ENCODE measurements at regions not wholly inside any gene's neighbourhood (a gene's known extent, or its start where the extent isn't known, plus 50 kb on each side); places are given as distances from the start of the nearest gene placed in this dataset.
A peak's percentile ranks its signal among the peaks of the same experiment; 100 is the strongest.
"Not testable (repeated sequence)": the region's sequence is repeated elsewhere in the genome, so short reads cannot be mapped to it uniquely, and the experiment has no call there.

DNA sequence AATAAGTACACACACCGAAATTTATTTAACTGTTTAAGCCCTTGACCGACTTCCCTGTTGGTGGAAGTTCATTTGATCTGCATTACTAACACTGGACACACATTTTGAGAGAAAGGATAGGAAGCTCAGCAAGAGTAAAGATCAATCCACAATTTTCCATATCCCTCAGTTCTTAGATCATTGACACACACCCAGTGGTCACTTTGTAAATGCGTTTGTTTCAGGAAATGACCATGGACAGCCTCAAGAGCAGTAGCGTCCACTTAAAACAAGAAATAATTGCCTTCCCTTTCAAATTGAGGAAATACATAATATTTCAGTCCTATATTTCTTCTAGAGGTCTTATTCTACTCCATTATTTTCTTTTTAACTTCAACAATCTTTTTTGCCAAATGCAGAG is 511.5 kb upstream of the PTBP2 start:
- no peak for DNase-seq

DNA sequence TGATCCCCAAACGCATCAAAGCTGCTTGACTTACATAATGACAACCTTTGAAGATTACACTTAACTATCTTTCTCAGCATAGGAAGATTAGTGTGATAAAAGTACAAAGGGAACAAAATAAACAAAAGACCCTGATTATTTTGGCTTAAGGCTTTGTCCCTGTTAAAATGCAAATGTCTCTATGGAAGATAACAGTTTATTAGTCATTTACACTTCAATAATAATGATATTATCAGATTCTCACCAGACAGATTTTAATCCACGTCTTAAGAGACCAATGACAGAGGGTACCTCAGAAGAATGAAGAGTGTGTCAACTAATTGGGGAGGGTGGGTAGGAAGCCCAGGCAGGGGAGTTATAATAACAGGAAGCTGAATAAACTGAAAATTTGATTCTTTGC is 510.4 kb upstream of the PTBP2 start:
- DNase-seq: no peak

DNA sequence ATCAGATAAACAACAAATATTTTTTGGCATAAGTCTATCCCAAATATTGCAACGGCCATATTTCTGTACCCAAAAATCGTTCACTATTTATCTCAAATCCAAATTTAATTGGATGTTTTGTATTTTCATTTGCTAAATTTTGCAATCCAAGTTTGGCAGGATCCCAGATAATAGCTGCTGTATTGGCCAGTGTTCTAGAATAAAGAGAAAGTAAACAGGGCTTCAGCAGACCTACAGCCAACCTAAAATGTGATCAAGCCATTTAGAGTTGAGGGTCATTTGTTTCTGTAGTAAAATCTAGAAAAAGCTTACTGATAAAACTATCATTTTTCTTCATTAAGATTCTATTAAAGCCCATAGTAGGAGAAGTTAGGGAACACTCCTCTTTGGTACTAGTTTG is 506.6 kb upstream of the PTBP2 start:
- DNase-seq: no peak

DNA sequence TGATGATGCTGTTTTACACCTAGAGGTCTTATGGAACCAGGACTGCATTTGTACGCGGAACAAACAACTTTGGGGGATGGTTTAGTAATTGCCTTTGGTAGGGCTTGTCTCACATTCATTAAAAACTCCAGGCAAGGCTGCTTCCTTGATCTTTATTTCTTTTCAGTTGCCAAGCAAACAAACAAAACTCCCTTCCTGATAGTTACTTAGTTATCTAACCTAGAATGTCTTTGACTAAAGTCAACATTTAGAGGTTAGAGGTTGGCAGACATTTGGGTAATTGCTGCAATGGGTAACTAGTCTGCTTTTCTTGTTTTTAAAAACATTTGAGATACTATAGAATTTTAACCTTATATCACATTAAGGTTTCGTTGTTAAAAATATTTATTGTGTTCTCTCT is 500.9 kb upstream of the PTBP2 start:
- no peak for DNase-seq

DNA sequence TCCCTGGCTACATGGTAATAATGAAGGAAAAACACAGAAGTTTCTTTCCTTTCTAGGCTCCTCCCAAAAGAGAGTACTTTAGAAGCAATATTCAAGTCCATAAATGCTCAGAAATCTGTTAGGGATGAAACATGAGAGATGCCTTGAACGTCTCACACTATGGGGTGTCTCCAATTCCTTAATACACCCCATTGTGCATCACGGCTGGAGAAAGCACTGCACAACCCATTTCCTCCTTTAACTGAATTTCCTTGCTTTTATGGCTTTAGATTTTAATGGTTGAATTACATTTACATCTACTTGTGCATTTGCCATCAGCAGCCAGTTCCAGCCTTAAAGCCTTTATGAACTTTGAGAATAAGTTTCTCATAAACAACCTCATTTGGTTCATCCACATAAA is 498.9 kb upstream of the PTBP2 start:
- DNase-seq: no peak

DNA sequence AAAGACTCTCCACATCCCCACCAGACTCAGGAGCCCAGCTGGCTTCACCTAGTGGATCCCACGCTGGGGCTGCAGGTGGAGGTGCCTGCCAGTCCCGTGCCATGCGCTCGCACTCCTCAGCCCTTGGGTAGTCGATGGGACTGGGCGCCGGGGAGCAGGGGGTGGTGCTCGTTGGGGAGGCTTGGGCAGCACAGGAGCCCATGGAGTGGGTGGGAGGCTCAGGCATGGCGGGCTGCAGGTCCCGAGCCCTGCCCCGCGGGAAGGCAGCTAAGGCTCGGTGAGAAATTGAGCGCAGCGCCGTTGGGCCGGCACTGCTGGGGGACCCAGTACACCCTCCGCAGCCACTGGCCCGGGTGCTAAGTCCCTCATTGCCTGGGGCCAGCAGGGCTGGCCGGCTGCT is 497.4 kb upstream of the PTBP2 start:
- not testable (repeated sequence) for DNase-seq

DNA sequence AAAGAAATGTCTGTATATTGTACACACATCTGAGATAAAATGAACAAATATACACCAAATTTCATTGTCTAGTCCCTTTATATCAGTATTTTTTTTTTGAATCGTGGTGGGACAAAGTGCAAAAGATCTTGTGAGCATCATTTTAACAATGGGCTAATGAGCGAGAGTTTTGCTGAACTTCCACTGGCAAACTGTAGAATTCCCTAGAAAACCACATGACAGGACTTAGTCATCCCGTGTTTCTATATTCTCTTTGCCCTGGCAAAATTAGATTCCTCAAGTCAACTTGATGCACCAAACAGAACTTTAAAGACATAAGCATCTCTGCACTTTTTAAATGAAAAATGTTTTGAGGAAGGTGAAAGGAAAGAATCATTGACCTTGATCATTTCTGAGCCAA is 488.2 kb upstream of the PTBP2 start:
- DNase-seq: no peak

DNA sequence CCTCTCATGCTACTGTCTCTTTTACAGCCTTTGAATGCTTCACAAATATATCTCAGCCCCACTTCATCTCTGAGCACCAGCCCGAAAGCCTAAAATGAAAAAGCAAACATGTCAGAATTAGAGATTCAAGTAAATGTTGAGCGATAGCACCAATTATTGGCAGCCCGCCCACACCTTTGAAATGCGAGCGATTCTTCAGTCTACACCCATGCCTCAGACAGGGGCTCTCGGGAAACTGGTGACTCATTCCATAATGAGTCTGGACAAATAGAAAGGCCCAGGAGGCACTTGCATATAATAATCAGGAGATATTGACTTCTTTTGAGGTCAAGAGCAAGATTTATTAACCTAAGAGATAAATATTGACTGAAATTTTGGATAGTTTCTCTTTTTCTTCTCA is 487.3 kb upstream of the PTBP2 start:
- DNase-seq: no peak

DNA sequence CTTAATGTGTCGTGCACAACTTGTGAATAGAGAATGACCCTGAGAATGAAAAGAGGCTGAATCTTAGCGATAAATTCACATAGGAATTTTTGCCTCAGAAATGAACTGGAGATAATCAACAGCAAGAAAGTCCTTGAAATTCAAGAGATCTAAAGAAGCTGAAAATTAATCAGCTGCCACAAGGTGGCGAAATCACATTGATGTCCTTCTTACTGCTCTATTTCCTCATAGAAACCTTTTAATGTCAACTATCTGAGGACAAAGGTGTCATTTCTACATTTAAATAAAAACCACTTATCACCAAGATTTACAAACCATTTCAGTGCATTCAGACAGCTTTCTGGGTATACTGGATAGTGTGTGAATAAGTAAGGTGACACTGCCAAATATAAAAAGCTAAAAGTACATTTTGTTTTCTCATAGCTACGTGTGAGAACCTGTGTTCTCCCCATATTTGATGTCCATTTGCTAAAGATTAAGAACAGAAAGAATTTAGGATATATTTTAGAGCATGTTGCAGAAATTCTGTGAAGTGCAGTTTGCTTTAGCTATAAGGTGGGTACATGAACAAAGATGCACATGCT is 485.3 kb upstream of the PTBP2 start:
- peak; percentile 62 to 79 (median 70) for DNase-seq

DNA sequence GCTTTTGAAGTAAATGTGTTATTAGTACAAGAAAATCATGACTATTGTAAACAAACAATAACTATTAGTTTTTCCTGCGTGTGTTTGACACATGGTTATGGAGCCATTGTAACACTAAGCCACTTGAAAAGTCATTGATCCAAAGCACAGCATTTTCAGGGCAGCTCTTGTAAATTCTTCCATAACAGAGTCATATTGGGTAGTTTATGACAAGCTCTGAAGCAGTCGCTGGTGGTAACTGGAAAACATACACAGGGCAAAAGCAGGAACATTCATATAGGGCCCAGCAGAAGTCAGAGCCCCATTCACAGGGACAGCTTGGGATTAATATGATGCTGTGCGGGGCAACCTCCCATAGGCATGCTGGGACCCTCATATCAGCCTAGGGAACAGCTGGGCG is 483.2 kb upstream of the PTBP2 start:
- DNase-seq: no peak

DNA sequence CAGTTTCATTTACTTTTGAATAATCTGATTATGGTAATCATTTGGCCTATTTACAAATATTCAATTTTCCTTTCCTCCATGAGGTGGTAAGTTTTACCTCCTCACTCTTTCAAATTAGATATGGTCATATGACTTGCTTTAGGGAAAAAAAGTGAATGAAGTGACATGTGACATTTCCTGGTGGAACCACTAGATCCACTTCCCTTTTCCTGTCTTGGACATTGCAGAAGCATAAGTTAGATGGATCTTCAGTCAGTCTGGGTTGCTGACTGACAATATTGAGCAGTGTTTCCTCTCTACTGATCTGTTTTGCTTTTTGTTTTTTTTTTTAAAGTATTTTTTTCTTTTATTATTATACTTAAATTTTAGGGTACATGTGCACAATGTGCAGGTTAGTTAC is 481.1 kb upstream of the PTBP2 start:
- DNase-seq: peak; percentile 8 to 68 (median 40)

DNA sequence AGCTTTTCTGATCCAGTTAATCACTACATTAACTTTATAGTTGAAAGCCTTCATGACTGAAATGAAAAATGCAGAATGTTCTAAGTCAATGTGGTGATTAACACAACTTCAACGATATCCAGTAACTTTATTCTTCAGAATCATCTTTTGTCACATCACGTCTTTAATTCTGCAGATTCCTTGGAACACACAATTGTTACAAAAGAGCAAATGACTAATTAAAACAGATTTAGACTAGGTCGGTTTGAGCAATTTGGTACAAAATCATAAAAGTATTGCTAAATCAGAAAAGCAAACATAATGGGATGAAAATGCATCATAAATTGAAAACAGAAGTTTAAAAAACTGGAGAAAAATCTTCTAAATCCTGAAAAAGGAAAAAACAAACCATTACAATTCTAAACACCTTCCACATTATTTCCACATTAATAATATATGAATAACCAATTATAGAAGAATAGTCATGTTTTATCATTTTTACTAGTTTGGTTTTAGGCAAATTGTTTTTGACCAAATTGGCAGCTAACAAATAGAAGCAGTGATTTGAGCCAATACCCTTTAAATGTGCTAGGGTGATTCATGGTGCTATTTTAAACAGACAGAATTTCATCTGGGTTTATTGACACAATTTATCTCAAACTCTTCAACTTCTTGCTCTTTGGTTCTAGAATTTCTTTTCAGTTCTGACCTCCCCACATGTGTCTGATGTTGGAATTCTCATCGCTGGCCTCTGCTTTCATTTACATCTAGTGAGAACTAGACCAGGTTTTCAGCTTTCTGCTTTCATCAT is 468.1 kb upstream of the PTBP2 start:
- no peak for DNase-seq

DNA sequence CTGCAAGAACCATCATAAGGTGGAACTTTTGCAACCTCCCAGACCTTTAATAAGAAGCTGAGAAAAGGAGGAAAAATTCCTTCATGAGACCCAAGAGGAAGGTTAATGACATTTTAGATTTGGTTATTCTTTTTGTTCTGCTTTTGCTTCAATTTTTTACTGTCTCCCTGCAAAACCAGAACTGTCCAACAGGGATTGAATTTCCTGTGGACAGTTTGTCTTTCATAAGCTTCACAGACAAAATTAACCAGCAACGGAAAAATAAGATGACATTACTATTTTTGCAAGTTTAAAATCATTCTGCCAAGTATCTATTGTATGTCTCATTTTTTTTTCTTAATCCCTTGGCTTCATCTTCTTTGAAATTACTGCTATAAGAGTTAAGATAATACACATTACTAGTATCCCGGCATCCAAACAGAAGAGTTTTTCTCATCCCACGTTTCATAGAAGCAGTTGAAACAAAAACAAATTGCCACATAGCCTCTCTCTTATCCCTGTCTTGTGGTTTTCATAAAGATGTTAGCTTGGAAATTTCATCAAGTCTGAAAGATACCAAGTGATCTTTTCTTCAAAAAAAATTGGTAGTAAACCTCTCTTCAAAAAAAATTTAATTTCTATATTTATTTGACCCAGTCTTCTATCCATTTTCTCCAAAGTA is 465.3 kb upstream of the PTBP2 start:
- no peak for DNase-seq

DNA sequence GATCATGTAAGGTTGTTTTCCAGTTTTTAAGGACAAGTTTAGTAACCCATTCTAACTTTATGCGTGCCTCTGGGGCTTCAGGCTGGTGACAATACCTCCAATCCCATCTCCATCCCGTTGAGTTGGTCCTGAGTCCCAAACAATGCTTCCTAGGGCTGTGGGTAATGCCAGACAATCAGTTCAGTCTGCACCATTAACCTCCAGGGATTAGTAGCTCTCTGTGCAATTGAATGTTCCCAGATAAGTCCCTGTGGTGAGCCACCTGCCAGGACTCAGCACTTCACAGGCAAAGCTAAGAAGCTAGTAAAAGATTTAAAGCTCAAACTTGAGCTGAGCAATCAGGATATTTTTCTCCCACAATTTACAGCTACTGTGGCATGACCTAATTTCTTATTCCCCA is 462.2 kb upstream of the PTBP2 start:
- DNase-seq: no peak

DNA sequence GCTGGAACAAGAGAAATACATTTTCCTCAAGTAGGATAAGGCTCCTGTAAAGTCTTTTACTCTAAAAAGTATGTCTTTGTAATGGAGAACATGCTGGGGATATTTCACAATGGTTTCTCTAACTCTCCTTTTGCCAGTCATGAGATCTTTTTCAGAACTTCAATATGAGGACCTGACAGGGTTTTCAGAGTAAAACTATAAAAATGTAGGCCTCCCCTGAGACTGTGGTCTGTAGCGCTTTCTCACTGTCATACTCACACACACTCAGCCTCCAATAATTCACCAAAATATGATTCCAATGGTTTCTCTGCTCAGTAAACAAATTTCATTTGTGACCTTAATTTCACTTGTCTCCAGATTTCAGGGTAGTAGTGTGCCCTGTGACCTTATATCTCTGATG is 440.1 kb upstream of the PTBP2 start:
- no peak for DNase-seq

DNA sequence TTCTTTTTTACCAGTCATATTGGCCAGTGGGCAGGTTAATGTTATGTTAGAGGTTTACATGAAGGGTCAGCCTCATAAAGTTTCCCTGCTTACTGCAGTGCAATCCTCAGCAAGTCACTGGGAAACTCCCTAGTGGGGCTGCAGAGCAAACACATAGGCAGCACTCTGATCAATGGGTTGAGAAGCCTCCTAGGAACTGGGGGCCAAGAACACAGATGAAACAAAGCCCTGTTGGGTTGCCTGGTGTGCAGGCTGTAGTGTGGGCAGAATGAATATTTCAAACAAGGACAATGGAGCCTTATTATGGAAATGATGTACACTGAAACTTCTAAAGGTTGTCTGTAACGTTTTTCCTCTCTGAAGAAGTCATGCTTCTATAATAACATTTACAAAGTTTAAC is 431.6 kb upstream of the PTBP2 start:
- no peak for DNase-seq

DNA sequence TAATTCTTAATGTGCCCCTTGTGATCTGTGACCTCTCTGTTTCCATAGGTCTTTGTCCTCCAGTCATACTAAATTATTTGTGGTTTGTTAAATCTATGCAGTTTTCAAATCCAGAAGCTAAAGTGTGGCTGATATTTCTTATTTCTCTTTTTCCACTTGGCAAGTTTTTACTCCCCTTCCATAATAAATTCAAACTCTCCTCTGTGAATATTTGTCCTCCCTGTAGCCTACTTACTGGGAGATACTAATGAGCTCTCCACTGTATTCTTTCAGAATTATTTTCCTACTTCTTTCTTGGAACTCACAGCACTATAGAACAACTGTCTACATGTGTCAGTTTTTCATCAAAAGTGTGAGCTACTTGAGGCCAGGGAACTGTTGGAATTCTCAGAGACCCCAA is 430.8 kb upstream of the PTBP2 start:
- no peak for DNase-seq

DNA sequence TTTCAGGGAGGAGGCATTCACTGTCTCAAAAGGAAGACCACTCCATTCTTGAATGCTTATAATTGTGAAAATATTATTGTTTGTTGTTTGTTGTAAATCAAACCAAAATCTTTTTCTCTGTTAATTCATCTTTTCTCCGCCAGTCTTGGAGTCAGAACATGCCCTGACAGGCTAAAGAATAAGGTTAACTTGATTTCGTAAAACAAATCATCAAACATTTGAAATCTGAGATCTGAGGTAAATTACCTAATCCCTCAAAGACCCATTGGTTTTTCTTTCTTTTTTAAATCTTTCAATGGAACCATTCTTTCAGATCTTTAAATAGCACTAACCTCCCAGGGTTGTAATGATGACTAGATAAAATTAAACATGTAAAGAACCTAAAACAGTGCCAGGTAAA is 430.1 kb upstream of the PTBP2 start:
- no peak for DNase-seq

DNA sequence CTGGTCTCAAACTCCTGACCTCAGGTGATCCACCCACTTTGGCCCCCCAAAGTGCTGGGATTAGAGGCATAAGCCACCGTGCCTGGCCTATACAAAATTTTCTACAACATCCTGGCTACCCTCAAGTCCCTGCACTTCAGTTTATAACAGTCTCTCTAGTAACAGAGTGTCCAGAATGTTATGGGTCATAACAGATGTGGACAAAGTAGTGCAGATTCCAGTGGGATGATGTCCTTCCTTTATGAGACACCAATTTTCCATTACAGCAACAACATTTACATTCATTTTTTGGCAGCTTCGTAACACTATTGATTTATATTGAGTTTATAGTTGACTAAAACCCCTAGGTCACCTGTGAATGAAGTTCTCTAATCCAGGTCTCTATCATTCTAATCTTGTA is 429.4 kb upstream of the PTBP2 start:
- DNase-seq: no peak

DNA sequence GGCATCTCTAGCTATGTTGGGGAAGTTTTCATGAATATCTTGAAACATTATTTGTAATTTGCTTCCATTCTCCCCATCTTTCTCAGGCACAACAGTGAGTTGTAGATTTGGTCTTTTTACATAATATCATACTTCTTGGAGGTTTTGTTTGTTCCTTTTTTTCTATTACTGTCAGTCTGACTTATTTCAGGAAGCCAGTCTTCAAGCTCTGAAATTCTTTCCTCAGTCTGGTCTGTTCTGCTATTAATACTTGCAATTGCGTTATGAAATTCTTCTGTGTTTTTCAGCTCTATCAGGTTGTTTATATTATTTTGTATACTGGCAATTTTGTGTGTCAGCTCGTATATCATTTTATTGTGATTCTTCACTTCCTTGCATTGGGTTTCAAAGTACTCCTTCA is 424.6 kb upstream of the PTBP2 start:
- DNase-seq: peak in 3 of 4 experiments; percentile 28 to 66 (median 46)

DNA sequence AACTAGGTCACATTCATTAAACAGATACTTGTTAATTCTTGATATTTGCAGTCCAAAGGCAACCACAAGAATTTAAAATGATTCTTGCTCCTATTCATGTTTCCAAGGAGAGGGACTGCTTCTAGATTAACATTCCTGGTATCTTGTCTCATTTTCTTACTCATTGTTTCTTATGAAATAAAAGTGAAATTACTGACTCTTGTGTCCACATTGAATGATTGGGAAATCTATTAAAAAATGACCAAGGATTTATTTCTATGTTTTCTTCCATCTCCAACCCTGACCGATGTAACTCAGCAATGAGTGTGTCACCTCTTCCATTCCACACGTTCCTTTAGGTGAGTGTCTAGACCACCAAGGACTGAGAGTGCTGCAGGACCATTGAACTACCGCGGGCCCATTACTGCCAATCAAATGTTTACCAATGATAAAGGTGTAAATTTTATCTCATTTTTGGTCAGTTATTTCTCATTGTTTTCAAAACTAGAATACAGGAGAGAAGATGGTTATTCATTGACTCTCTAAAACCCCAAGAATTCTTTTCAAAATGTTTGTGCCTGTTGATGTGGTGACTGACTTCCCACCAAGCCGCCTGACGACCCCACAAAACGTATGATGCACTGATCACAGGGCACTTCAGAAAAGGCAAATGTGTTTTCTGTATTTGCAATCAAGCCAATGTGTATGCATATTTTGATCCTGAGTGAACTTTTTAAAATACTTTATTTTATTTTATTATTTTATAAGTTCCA is 414.6 kb upstream of the PTBP2 start:
- DNase-seq: no peak

DNA sequence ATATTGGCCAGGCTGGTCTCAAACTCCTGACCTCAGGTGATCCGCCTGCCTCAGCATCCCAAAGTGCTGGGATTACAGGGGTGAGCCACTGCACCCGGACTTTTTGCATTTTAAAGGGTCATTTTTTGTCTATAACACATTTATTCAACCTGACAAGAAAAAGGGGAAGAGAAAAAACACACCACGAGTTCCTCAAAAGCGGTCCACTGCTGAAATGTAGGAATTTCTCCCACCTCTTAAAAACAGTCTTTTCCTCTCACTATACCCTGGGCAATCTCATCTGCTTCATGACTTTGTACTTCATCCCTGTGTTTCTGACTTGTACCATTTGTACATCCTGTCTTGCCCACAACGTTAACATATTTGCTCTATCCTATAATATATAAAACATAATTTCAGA is 413.3 kb upstream of the PTBP2 start:
- DNase-seq: peak; percentile 21 to 64 (median 42)

DNA sequence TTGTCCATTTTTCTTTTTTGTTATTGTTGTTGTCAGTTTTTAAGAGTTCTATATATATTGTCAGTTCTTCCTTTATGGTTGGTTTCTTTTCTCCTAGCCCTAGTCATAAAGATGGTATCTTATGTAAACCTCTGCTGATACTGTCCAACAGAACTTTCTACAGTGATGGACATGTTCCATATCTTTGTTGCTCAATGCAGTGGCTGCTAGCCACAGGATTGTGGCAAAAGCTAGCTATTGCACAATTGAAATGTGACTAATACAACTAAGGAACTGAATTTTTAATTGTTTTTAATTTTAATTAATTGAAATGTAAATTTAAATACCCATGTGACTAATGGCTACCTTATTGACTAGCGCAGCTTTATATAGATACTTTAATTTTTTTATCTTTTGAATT is 411.8 kb upstream of the PTBP2 start:
- DNase-seq: peak; percentile 62 to 84 (median 74)
